GM18498 (cell line): ENCODE measurements at regions not wholly inside any gene's neighbourhood (a gene's known extent, or its start where the extent isn't known, plus 50 kb on each side); places are given as distances from the start of the nearest gene placed in this dataset.
"Not testable (repeated sequence)": the region's sequence is repeated elsewhere in the genome, so short reads cannot be mapped to it uniquely, and the experiment has no call there.

Experiments used
- ATAC-seq: cut with Tn5 transposase; IDR thresholded peaks from one replicate; pipeline ENCODE4 v1.9.1; 2021; ENCODE audit warnings: mild to moderate bottlenecking, moderate library complexity; ENCODE audit not compliant: unreplicated experiment

- no peak for ATAC-seq
Observed at GRCh38 chr11:56883371-56883987, 105.2 kb upstream of the OR5AK2 start.

GRCh38 chr11:56876621-56877275, 112.0 kb upstream of the OR5AK2 start:
- no peak for ATAC-seq

GRCh38 chr11:56855217-56855616, 106.7 kb upstream of the OR9G4 start:
- ATAC-seq = no peak

GRCh38 chr11:56852131-56852530, 103.6 kb upstream of the OR9G4 start:
- ATAC-seq = no peak

GRCh38 chr11:56849852-56850251, 101.4 kb upstream of the OR9G4 start:
- ATAC-seq = no peak

GRCh38 chr11:56849250-56849649, 100.8 kb upstream of the OR9G4 start:
- no peak for ATAC-seq

GRCh38 chr11:56848141-56848809, 99.8 kb upstream of the OR9G4 start:
- ATAC-seq = no peak

GRCh38 chr11:56846631-56847576, 98.4 kb upstream of the OR9G4 start:
- ATAC-seq = no peak

- ATAC-seq = no peak
Observed at GRCh38 chr11:56845121-56845732, 96.7 kb upstream of the OR9G4 start.

- ATAC-seq = no peak
Observed at GRCh38 chr11:56843816-56844215, 95.3 kb upstream of the OR9G4 start.

- no peak for ATAC-seq
Observed at GRCh38 chr11:56842814-56843794, 94.6 kb upstream of the OR9G4 start.

- peak; percentile 56 for ATAC-seq
Observed at GRCh38 chr11:56841210-56841810, 92.8 kb upstream of the OR9G4 start.

- not testable (repeated sequence) for ATAC-seq
Observed at GRCh38 chr11:56827357-56827756, 78.9 kb upstream of the OR9G4 start.

GRCh38 chr11:56819916-56820315, 71.4 kb upstream of the OR9G4 start:
- ATAC-seq = no peak

- ATAC-seq = no peak
Observed at GRCh38 chr11:56817661-56818060, 69.2 kb upstream of the OR9G4 start.

GRCh38 chr11:56816259-56816658, 67.8 kb upstream of the OR9G4 start:
- ATAC-seq = no peak

- ATAC-seq = no peak
Observed at GRCh38 chr11:56808326-56808725, 59.8 kb upstream of the OR9G4 start.

- ATAC-seq = no peak
Observed at GRCh38 chr11:56799691-56800210, 51.3 kb upstream of the OR9G4 start.
